ENCODE measurements at regions not wholly inside any gene's neighbourhood (a gene's known extent, or its start where the extent isn't known, plus 50 kb on each side); places are given as distances from the start of the nearest gene placed in this dataset.

DNA sequence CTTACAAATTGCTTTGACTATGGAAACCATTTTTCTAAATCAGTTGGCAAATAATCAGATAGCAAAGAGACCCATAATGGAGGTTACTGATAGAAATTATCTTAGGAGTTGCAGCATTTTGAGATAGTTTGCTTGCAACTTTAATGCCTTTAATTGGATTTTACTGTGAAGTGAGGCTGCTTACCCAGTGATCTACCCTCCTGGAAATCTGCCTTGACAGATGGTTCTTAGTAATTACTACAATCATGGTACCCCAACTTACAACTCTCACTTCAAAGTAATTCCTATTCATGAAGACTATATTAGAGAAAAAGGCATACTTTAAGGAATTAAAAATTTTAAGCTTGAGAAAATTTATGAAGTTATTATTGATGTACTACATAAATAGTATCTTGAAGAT, 1288.6 kb upstream of the CDH2 start:
- H3K14ac ChIP-seq (ENCODE audit: insufficient read depth, low read length): no peak overlapping the region
- H3K4me1 Mint-ChIP-seq: no peaks in the 10 kb centered on the region
- no peaks in the 10 kb centered on the region; a peak in 1 of 5 replicates for H3K9me3 Mint-ChIP-seq

More for the DNA sequence above, 1288.6 kb upstream of the CDH2 start:
- Mint-ChIP-seq H3K27ac (no peak overlapping the region), H3K36me3 (ENCODE audit: insufficient read depth in 1 of 3, low read depth in 3 of 3) (no peaks in the 10 kb centered on the region), H3K4me3 (no peak overlapping the region), H3K27me3 (ENCODE audit: low read depth) (no peaks in the 10 kb centered on the region)
- no peaks in the 10 kb centered on the region for H3K79me2 ChIP-seq (ENCODE audit: insufficient read depth, low read length)
- H2BK20ac ChIP-seq (ENCODE audit: low read depth, low read length, poor library complexity, severe bottlenecking): no peak overlapping the region
- no peak overlapping the region for H2BK12ac ChIP-seq (ENCODE audit: insufficient read length, low read depth, low read length)
- H2AFZ ChIP-seq (ENCODE audit: low read length): no peak overlapping the region
- no peak overlapping the region for H2BK5ac ChIP-seq (ENCODE audit: insufficient read length, low read length)
- H3K9ac ChIP-seq (ENCODE audit: extremely low read depth, insufficient read length, low read length): no peak overlapping the region
- no peaks in the 10 kb centered on the region for H3K23me2 ChIP-seq (ENCODE audit: insufficient read length, low read depth, low read length, poor library complexity, severe bottlenecking)
- TF ChIP-seq, protein P1, sequence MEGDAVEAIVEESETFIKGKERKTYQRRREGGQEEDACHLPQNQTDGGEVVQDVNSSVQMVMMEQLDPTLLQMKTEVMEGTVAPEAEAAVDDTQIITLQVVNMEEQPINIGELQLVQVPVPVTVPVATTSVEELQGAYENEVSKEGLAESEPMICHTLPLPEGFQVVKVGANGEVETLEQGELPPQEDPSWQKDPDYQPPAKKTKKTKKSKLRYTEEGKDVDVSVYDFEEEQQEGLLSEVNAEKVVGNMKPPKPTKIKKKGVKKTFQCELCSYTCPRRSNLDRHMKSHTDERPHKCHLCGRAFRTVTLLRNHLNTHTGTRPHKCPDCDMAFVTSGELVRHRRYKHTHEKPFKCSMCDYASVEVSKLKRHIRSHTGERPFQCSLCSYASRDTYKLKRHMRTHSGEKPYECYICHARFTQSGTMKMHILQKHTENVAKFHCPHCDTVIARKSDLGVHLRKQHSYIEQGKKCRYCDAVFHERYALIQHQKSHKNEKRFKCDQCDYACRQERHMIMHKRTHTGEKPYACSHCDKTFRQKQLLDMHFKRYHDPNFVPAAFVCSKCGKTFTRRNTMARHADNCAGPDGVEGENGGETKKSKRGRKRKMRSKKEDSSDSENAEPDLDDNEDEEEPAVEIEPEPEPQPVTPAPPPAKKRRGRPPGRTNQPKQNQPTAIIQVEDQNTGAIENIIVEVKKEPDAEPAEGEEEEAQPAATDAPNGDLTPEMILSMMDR (conservative IDR thresholded peaks at IDR 0.05): no peak
- no peak overlapping the region for H3K23ac ChIP-seq (ENCODE audit: insufficient read length, low read depth, low read length)
- H2AK5ac ChIP-seq (ENCODE audit: insufficient read length, low read length): no peak overlapping the region
- H3K4me2 ChIP-seq (ENCODE audit: insufficient read depth, insufficient read length, low read length): no peak overlapping the region
- no peak overlapping the region for H3K4ac ChIP-seq (ENCODE audit: low read depth, low read length)
- H4K20me1 ChIP-seq (ENCODE audit: control insufficient read depth, insufficient read depth, insufficient read length): no peaks in the 10 kb centered on the region
- H2BK120ac ChIP-seq (ENCODE audit: low read depth, low read length, poor library complexity, severe bottlenecking): no peak overlapping the region
- H3T11ph ChIP-seq (ENCODE audit: low read length): no peak overlapping the region
- H3K27me3 ChIP-seq (ENCODE audit: insufficient read depth, low read length): no peaks in the 10 kb centered on the region
- H4K8ac ChIP-seq (replicated peaks; ENCODE audit: insufficient read length, low read depth, low read length): no peak overlapping the region
- H2BK15ac ChIP-seq (ENCODE audit: low read depth, low read length): no peak overlapping the region
- H3K9me3 ChIP-seq (ENCODE audit: control insufficient read depth, low read depth, low read length): no peaks in the 10 kb centered on the region
- no peaks in the 10 kb centered on the region for H3K4me1 ChIP-seq (ENCODE audit: insufficient read depth, low read length)
- H3K79me1 ChIP-seq (ENCODE audit: insufficient read depth, low read depth, low read length, poor library complexity, severe bottlenecking): no peaks in the 10 kb centered on the region
- H4K5ac ChIP-seq (ENCODE audit: insufficient read length, low read depth, low read length): no peak overlapping the region
- H4K91ac ChIP-seq (ENCODE audit: insufficient read length, low read depth, low read length): no peak overlapping the region
- H3K56ac ChIP-seq (ENCODE audit: insufficient read length, low read depth, low read length): no peak overlapping the region
- no peak for DNase-seq
- no peak overlapping the region for H3K27ac ChIP-seq (ENCODE audit: insufficient read length, low read depth, low read length)
- no peak overlapping the region for H3K18ac ChIP-seq (ENCODE audit: insufficient read length, low read depth, low read length)
